DOHH2 (cell line): ENCODE measurements at regions not wholly inside any gene's neighbourhood (a gene's known extent, or its start where the extent isn't known, plus 50 kb on each side); places are given as distances from the start of the nearest gene placed in this dataset.

Experiments
- H3F3A ChIP-seq: fragments of 200-600 bp; sonication (generic), shearing (Covaris generic); 2 replicates; pipeline ENCODE4 v1.6.0; 2016; ENCODE audit warnings: antibody characterized with exemption, mild to moderate bottlenecking; ENCODE audit not compliant: control insufficient read depth, insufficient read depth
- H3K27ac ChIP-seq: fragments of 200-600 bp; sonication (generic); 2 replicates; pipeline ENCODE4 v1.5.1; 2014; ENCODE audit warnings: low read depth, mild to moderate bottlenecking, low read length, moderate library complexity
- H3K27me3 ChIP-seq: fragments of 200-600 bp; sonication (generic); 2 replicates; pipeline ENCODE4 v1.6.1; 2014; ENCODE audit warnings: mild to moderate bottlenecking, low read length, mixed read lengths; ENCODE audit not compliant: control insufficient read depth
- H3K36me3 ChIP-seq: fragments of 200-600 bp; sonication (generic); 2 replicates; pipeline ENCODE4 v1.6.1; 2014; ENCODE audit warnings: mild to moderate bottlenecking, low read length, moderate library complexity, mixed read lengths; ENCODE audit not compliant: control insufficient read depth
- H3K4me1 ChIP-seq: fragments of 200-600 bp; sonication (generic); 2 replicates; pipeline ENCODE4 v1.6.1; 2014; ENCODE audit warnings: mild to moderate bottlenecking, low read length, mixed read lengths; ENCODE audit not compliant: control insufficient read depth
- H3K4me2 ChIP-seq: fragments of 200-600 bp; sonication (generic); 2 replicates; pipeline ENCODE4 v1.6.0; 2014; ENCODE audit warnings: mild to moderate bottlenecking, low read length, moderate library complexity
- H3K4me3 ChIP-seq: fragments of 200-600 bp; sonication (generic); 2 replicates; pipeline ENCODE4 v1.5.1; 2014; ENCODE audit warnings: mild to moderate bottlenecking, low read length, mixed read lengths
- H3K79me2 ChIP-seq: fragments of 200-600 bp; sonication (generic); 2 replicates; pipeline ENCODE4 v1.6.1; 2014; ENCODE audit warnings: mild to moderate bottlenecking, low read length, mixed read lengths; ENCODE audit not compliant: control insufficient read depth
- H3K9me2 ChIP-seq: fragments of 200-600 bp; sonication (generic); replicated peaks from 2 replicates; pipeline ENCODE4 v1.6.1; 2014; ENCODE audit warnings: mild to moderate bottlenecking, low read length, mixed read lengths; ENCODE audit not compliant: control insufficient read depth
- H3K9me3 ChIP-seq: fragments of 200-600 bp; sonication (generic); 2 replicates; pipeline ENCODE4 v1.6.1; 2014; ENCODE audit warnings: antibody characterized with exemption, low read length, mixed read lengths; ENCODE audit not compliant: control insufficient read depth, insufficient read depth
- H4K20me1 ChIP-seq: fragments of 200-600 bp; sonication (generic); 2 replicates; pipeline ENCODE4 v1.6.0; 2014; ENCODE audit warnings: low read depth, mild to moderate bottlenecking, antibody characterized with exemption, low read length, moderate library complexity; ENCODE audit not compliant: control insufficient read depth, insufficient read depth
- CTCF ChIP-seq: fragments of 200-600 bp; sonication (generic); IDR thresholded peaks from one replicate; pipeline ENCODE4 v1.5.1; 2014; ENCODE audit warnings: antibody characterized with exemption, mild to moderate bottlenecking, low read depth, low read length; ENCODE audit not compliant: poor library complexity, severe bottlenecking
- EZH2phosphoT487 ChIP-seq: fragments of 200-600 bp; sonication (generic); IDR thresholded peaks from 2 replicates; pipeline ENCODE4 v1.6.1; 2017; ENCODE audit warnings: borderline replicate concordance, mild to moderate bottlenecking, antibody characterized with exemption, low read length, moderate library complexity, mixed read lengths

GRCh38 chr5:152125661-152126205 lies 201.1 kb upstream of the GLRA1 start:
- no peak overlapping the region for H3K4me3 ChIP-seq
- H3K27me3 ChIP-seq = no peaks in the 10 kb centered on the region
- no peak overlapping the region for H3K4me2 ChIP-seq
- H3K79me2 ChIP-seq = no peaks in the 10 kb centered on the region
- H3K36me3 ChIP-seq = no peaks in the 10 kb centered on the region
- H3F3A ChIP-seq = no peaks in the 10 kb centered on the region
- no peaks in the 10 kb centered on the region for H4K20me1 ChIP-seq
- no peaks in the 10 kb centered on the region for H3K9me2 ChIP-seq
- no peak overlapping the region for H3K27ac ChIP-seq
- H3K9me3 ChIP-seq = no peaks in the 10 kb centered on the region
- H3K4me1 ChIP-seq = no peaks in the 10 kb centered on the region
- TF ChIP-seq CTCF = no peak
- no peak for TF ChIP-seq EZH2phosphoT487

- Histone ChIP-seq H3K36me3 (no peaks in the 10 kb centered on the region), H4K20me1 (no peaks in the 10 kb centered on the region), H3F3A (no peaks in the 10 kb centered on the region), H3K9me2 (no peaks in the 10 kb centered on the region), H3K27me3 (no peaks in the 10 kb centered on the region; the same call in 1 of the 2 replicates), H3K27ac (no peak overlapping the region), H3K4me3 (no peak overlapping the region), H3K9me3 (no peaks in the 10 kb centered on the region), H3K79me2 (no peaks in the 10 kb centered on the region), H3K4me2 (no peak overlapping the region), H3K4me1 (no peaks in the 10 kb centered on the region)
- TF ChIP-seq EZH2phosphoT487 (no peak), CTCF (no peak)
These were observed 199.9 kb upstream of the GLRA1 start for GRCh38 chr5:152124409-152125041.

- H3K36me3 ChIP-seq = no peaks in the 10 kb centered on the region
- H3K79me2 ChIP-seq = no peaks in the 10 kb centered on the region
- H3K27ac ChIP-seq = no peak overlapping the region
- no peaks in the 10 kb centered on the region for H3K9me2 ChIP-seq
- no peaks in the 10 kb centered on the region for H3K4me1 ChIP-seq
- H3K9me3 ChIP-seq = no peaks in the 10 kb centered on the region
- no peaks in the 10 kb centered on the region; the same call in 1 of the 2 replicates for H3K27me3 ChIP-seq
- H3K4me3 ChIP-seq = no peak overlapping the region
- H3F3A ChIP-seq = no peaks in the 10 kb centered on the region
- no peak for TF ChIP-seq EZH2phosphoT487
- TF ChIP-seq CTCF = no peak
- no peak overlapping the region for H3K4me2 ChIP-seq
- no peaks in the 10 kb centered on the region for H4K20me1 ChIP-seq
These were observed 194.2 kb upstream of the GLRA1 start for GRCh38 chr5:152118676-152119470.
